Activated naive CD4-positive, alpha-beta T cell treated with anti-CD3 and anti-CD28 coated beads, Interleukin-2, amount 10 ng/mL, durations not matched to agents 7 days and 5 days (primary cell): ENCODE measurements at regions not wholly inside any gene's neighbourhood (a gene's known extent, or its start where the extent isn't known, plus 50 kb on each side); places are given as distances from the start of the nearest gene placed in this dataset.
"Not testable (repeated sequence)": the region's sequence is repeated elsewhere in the genome, so short reads cannot be mapped to it uniquely, and the experiment has no call there.

Experiments used
- CTCF ChIA-PET: fragments of 350-600 bp; sonication (Branson Sonifier 250); formaldehyde crosslinking; loops from one replicate; lab custom pipeline; 2021; ENCODE audit warnings: antibody characterized with exemption; lab: Charles Lee
- DNase-seq: peaks from one replicate; pipeline ENCODE4 v3.0.0-alpha.2; 2020
- H3K27ac Mint-ChIP-seq: one replicate; pipeline ENCODE4 v1.8.0; 2021; ENCODE audit warnings: mild to moderate bottlenecking, moderate library complexity, mixed read lengths
- H3K27me3 Mint-ChIP-seq: one replicate; pipeline ENCODE4 v1.8.0; 2021; ENCODE audit warnings: mild to moderate bottlenecking, mixed read lengths
- H3K36me3 Mint-ChIP-seq: one replicate; pipeline ENCODE4 v1.8.0; 2021; ENCODE audit warnings: mixed read lengths
- H3K4me1 Mint-ChIP-seq: one replicate; pipeline ENCODE4 v1.8.0; 2021; ENCODE audit warnings: mixed read lengths
- H3K4me3 Mint-ChIP-seq: one replicate; pipeline ENCODE4 v1.8.0; 2021; ENCODE audit warnings: mild to moderate bottlenecking, moderate library complexity, mixed read lengths
- H3K9me3 Mint-ChIP-seq: one replicate; pipeline ENCODE4 v1.8.0; 2021; ENCODE audit warnings: mixed read lengths

DNA sequence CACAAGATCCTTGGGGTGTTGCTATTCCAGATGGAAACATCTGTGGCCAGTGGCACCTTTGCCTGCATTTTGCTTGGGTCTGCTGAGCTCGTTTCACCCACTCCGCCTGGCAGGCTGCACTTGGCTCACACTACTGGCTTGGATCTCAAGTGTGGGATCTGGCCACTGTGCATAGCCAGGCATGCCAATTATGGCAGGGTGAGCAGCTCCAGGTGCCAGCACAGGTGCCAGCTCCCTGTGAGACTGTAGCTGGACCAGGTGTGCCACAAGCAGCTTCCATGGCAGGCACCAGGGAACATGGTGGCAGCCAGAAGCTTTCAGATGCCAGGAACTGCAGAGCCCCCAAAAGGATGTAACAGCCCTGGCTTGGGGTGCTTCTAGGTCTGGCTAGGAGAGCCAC lies 463.8 kb upstream of the PABPC4L start:
- Mint-ChIP-seq H3K4me1 (no peaks in the 10 kb centered on the region), H3K27ac (no peak overlapping the region), H3K9me3 (peaks cover 3% of the 10 kb centered on the region), H3K4me3 (no peak overlapping the region), H3K36me3 (no peaks in the 10 kb centered on the region), H3K27me3 (no peaks in the 10 kb centered on the region)
- CTCF ChIA-PET: no interaction called here
- DNase-seq: no peak

- CTCF ChIA-PET: no interaction called here
- no peak overlapping the region for H3K27ac Mint-ChIP-seq
- no peaks in the 10 kb centered on the region for H3K36me3 Mint-ChIP-seq
- H3K4me1 Mint-ChIP-seq: no peaks in the 10 kb centered on the region
- DNase-seq: no peak
- H3K27me3 Mint-ChIP-seq: no peaks in the 10 kb centered on the region
- no peaks in the 10 kb centered on the region for H3K9me3 Mint-ChIP-seq
- H3K4me3 Mint-ChIP-seq: no peak overlapping the region
Measured at GRCh38 chr4:134663742-134664141, 462.2 kb upstream of the PABPC4L start.

DNA sequence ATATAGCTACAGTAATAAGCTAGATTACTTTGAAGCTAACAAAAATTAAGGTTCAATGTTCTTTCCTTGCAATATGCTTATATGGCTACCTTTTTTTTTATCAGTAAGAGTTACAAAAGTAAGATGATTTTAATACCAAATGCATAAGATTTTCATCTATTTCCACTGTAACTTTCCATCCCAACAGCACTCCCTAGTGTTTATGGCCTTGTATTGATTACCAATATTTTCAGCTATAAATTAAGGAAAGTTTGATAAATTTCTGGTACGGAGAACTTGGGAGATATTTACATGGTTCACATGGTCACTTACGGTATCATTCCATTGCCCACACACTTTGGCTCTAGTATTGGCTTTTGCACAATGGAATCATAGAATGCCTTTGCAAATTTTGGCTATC lies 448.9 kb upstream of the PABPC4L start:
- CTCF ChIA-PET: no interaction called here
- Mint-ChIP-seq H3K27ac (no peak overlapping the region), H3K4me1 (no peaks in the 10 kb centered on the region), H3K9me3 (peaks cover 1% of the 10 kb centered on the region), H3K27me3 (no peaks in the 10 kb centered on the region), H3K36me3 (no peaks in the 10 kb centered on the region), H3K4me3 (no peak overlapping the region)
- DNase-seq: no peak

GRCh38 chr4:134645778-134646177 lies 444.2 kb upstream of the PABPC4L start:
- H3K36me3 Mint-ChIP-seq: no peaks in the 10 kb centered on the region

GRCh38 chr4:134636338-134637051 lies 434.9 kb upstream of the PABPC4L start:
- Mint-ChIP-seq H3K9me3 (peaks cover 5% of the 10 kb centered on the region), H3K27me3 (no peaks in the 10 kb centered on the region), H3K4me1 (no peaks in the 10 kb centered on the region), H3K36me3 (no peaks in the 10 kb centered on the region), H3K27ac (no peak overlapping the region), H3K4me3 (no peak overlapping the region)
- DNase-seq: no peak
- CTCF ChIA-PET: no interaction called here

More at GRCh38 chr4:134645778-134646177, 444.2 kb upstream of the PABPC4L start:
- no peaks in the 10 kb centered on the region for H3K4me1 Mint-ChIP-seq
- DNase-seq: no peak
- no peak overlapping the region for H3K4me3 Mint-ChIP-seq
- no peaks in the 10 kb centered on the region for H3K27me3 Mint-ChIP-seq
- CTCF ChIA-PET: no interaction called here
- no peak overlapping the region for H3K27ac Mint-ChIP-seq
- H3K9me3 Mint-ChIP-seq: peaks cover 6% of the 10 kb centered on the region

GRCh38 chr4:134634301-134634700 lies 432.7 kb upstream of the PABPC4L start:
- Mint-ChIP-seq H3K4me3 (no peak overlapping the region), H3K27me3 (no peaks in the 10 kb centered on the region), H3K36me3 (no peaks in the 10 kb centered on the region), H3K4me1 (no peaks in the 10 kb centered on the region), H3K9me3 (peaks cover 5% of the 10 kb centered on the region), H3K27ac (no peak overlapping the region)
- DNase-seq: no peak
- CTCF ChIA-PET: no interaction called here

GRCh38 chr4:134632056-134632455 lies 430.5 kb upstream of the PABPC4L start:
- Mint-ChIP-seq H3K27me3 (no peaks in the 10 kb centered on the region), H3K4me1 (no peaks in the 10 kb centered on the region), H3K4me3 (no peak overlapping the region), H3K9me3 (no peaks in the 10 kb centered on the region), H3K36me3 (no peaks in the 10 kb centered on the region), H3K27ac (no peak overlapping the region)
- CTCF ChIA-PET: no interaction called here
- DNase-seq: no peak

DNA sequence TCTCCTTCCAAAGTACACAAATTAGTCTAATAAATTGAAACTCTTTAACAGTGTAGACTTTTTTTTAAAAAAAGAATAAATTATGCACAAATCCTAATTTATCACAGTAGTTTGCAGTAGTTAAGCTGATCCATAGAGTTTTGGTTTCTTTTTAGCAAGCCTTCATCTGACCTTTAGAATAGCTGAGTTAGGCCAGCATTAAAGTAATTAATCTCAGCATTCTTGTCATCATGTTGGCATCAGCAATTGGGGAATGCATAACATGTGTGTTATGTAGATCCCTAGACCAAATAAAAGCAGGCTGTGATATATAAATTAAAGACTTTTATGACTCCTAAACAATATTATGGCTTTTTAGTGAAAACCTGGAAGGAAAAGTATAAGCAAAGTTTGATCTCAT lies 426.5 kb upstream of the PABPC4L start:
- H3K36me3 Mint-ChIP-seq: no peaks in the 10 kb centered on the region
- H3K4me1 Mint-ChIP-seq: no peaks in the 10 kb centered on the region
- peaks cover 2% of the 10 kb centered on the region for H3K9me3 Mint-ChIP-seq
- H3K27me3 Mint-ChIP-seq: no peaks in the 10 kb centered on the region
- no peak for DNase-seq
- CTCF ChIA-PET: no interaction called here
- no peak overlapping the region for H3K4me3 Mint-ChIP-seq
- no peak overlapping the region for H3K27ac Mint-ChIP-seq

GRCh38 chr4:134627366-134627765 lies 425.8 kb upstream of the PABPC4L start:
- no peak overlapping the region for H3K27ac Mint-ChIP-seq
- H3K27me3 Mint-ChIP-seq: no peaks in the 10 kb centered on the region
- H3K4me3 Mint-ChIP-seq: no peak overlapping the region
- H3K9me3 Mint-ChIP-seq: peaks cover 5% of the 10 kb centered on the region
- H3K36me3 Mint-ChIP-seq: no peaks in the 10 kb centered on the region
- CTCF ChIA-PET: no interaction called here
- no peaks in the 10 kb centered on the region for H3K4me1 Mint-ChIP-seq
- no peak for DNase-seq

DNA sequence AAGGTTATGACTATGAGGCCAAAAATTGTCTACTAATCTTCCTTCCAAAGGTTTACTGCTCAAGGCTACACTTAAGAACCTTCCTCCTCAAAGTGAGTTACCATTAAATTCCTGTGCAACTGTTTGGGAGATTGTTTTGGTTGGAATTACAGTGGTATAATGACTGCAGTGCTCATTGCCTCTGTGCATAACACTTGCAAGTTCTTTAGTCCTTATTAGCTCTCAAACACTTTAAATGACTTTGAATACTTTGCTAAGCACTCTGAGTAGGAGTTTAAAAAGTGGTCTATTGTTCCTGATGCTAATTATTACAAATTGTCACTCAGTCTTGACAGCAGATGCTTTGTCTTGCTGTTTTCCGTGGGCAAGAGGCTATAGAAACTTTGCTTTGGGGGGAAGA lies 422.8 kb upstream of the PABPC4L start:
- H3K4me1 Mint-ChIP-seq: no peaks in the 10 kb centered on the region
- no peak overlapping the region for H3K27ac Mint-ChIP-seq
- DNase-seq: no peak
- H3K27me3 Mint-ChIP-seq: no peaks in the 10 kb centered on the region
- H3K9me3 Mint-ChIP-seq: peaks cover 5% of the 10 kb centered on the region
- no peaks in the 10 kb centered on the region for H3K36me3 Mint-ChIP-seq
- H3K4me3 Mint-ChIP-seq: no peak overlapping the region
- CTCF ChIA-PET: no interaction called here

- H3K27ac Mint-ChIP-seq, DNase-seq, H3K9me3 Mint-ChIP-seq, H3K4me1 Mint-ChIP-seq, CTCF ChIA-PET, H3K27me3 Mint-ChIP-seq, H3K36me3 Mint-ChIP-seq, H3K4me3 Mint-ChIP-seq: not testable (repeated sequence)
Measured at GRCh38 chr4:134622626-134623575, 421.3 kb upstream of the PABPC4L start.

DNA sequence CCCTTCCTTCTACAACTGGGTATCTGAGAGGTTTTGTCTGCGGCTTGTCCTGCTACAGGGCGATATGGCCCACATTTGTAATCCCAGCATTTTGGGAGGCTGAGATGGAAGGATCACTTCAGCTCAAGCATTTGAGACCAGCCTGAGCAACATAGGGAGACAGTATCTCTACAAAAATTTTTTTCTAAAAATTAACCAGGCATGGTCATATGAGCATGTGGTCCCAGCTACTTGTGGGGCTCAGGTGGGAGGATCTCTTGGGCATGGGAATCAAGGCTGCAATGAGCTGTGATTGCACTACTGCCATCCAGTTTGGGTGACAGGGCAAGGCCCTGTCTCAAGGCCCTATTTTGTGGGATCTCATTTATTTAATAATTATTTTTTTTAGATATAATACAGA lies 420.6 kb upstream of the PABPC4L start:
- no peak overlapping the region for H3K27ac Mint-ChIP-seq
- CTCF ChIA-PET: no interaction called here
- no peak overlapping the region for H3K4me3 Mint-ChIP-seq
- H3K9me3 Mint-ChIP-seq: peaks cover 5% of the 10 kb centered on the region
- H3K4me1 Mint-ChIP-seq: no peaks in the 10 kb centered on the region
- no peak for DNase-seq
- H3K36me3 Mint-ChIP-seq: no peaks in the 10 kb centered on the region
- H3K27me3 Mint-ChIP-seq: no peaks in the 10 kb centered on the region

DNA sequence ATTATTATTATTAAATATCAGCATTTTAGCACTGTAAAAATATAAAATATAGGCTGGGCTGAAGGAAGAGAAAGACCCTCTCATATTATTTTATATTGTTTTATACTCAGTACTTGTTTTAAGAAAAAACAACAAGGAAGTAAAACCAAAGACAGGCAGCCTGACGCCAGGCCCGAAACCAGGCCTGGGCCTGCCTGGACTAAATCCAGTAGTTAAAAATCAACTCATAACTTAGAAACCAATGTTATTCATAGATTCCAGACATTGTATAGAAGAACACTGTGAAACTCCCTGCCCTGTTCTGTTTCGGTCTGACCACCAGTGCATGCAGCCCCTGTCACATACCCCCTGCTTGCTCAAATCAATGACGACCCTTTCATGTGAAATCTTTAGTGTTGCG lies 420.1 kb upstream of the PABPC4L start:
- CTCF ChIA-PET, H3K27me3 Mint-ChIP-seq: not testable (repeated sequence)

DNA sequence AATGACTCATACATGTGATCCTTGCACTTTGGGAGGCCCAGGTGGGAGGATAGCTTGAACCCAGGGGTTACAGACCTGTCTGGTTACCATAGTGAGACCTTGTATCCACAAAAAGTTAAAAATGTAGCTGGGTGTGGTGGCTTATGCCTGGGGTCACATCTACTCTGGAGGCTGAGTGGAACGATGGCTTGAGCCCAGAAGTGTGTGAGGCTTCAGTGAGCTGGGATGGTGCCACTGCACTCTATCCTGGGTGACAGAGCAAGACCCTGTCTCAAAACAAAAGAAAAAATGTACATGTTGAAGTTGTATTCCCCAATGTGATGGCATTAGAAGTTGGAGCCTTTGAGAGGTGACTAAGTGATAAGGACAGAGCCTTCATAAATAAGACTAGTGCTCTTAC lies 409.4 kb upstream of the PABPC4L start:
- CTCF ChIA-PET: no interaction called here
- no peaks in the 10 kb centered on the region for H3K36me3 Mint-ChIP-seq
- H3K4me1 Mint-ChIP-seq: no peaks in the 10 kb centered on the region
- no peaks in the 10 kb centered on the region for H3K27me3 Mint-ChIP-seq
- no peak overlapping the region for H3K4me3 Mint-ChIP-seq
- H3K9me3 Mint-ChIP-seq: no peaks in the 10 kb centered on the region
- DNase-seq: no peak
- no peak overlapping the region for H3K27ac Mint-ChIP-seq

More for the DNA sequence above, 420.1 kb upstream of the PABPC4L start:
- not testable (repeated sequence) for H3K4me1 Mint-ChIP-seq, DNase-seq, H3K27ac Mint-ChIP-seq, H3K36me3 Mint-ChIP-seq, H3K4me3 Mint-ChIP-seq, H3K9me3 Mint-ChIP-seq

- Mint-ChIP-seq H3K27ac (no peak overlapping the region), H3K27me3 (no peaks in the 10 kb centered on the region), H3K9me3 (no peaks in the 10 kb centered on the region), H3K4me3 (no peak overlapping the region), H3K36me3 (no peaks in the 10 kb centered on the region), H3K4me1 (no peaks in the 10 kb centered on the region)
- CTCF ChIA-PET: no interaction called here
- DNase-seq: no peak
Measured at GRCh38 chr4:134610172-134610571, 408.6 kb upstream of the PABPC4L start.
